SIG-M5 (cell line): ENCODE measurements at regions not wholly inside any gene's neighbourhood (a gene's known extent, or its start where the extent isn't known, plus 50 kb on each side); places are given as distances from the start of the nearest gene placed in this dataset.
"Not testable (repeated sequence)": the region's sequence is repeated elsewhere in the genome, so short reads cannot be mapped to it uniquely, and the experiment has no call there.

Experiments used
- DNase-seq: peaks from one replicate; lab custom pipeline; 2025; lab: John Stamatoyannopoulos, UW

DNA sequence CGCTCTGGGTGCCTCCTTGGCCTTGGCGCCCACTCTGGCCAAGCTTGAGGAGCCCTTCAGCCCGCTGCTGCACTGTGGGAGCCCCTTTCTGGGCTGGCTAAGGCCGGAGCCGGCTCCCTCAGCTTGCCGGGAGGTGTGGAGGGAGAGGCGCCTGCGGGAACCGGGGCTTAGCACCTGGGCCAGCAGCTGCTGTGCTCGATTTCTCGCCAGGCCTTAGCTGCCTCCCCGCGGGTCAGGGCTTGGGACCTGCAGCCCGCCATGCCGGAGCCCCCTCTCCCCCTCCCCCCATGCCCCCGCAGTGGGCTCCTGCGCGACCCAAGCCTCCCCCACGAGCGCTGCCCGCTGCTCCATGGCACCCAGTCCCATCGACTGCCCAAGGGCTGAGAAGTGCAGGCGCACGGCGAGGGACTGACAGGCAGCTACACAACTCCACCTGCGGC lies 782.4 kb downstream of the METTL15 start:
- not testable (repeated sequence) for DNase-seq

GRCh38 chr11:28887681-28888080 lies 779.5 kb downstream of the METTL15 start:
- DNase-seq = no peak

- no peak for DNase-seq
Measured at GRCh38 chr11:28879869-28880268, 771.7 kb downstream of the METTL15 start.

DNA sequence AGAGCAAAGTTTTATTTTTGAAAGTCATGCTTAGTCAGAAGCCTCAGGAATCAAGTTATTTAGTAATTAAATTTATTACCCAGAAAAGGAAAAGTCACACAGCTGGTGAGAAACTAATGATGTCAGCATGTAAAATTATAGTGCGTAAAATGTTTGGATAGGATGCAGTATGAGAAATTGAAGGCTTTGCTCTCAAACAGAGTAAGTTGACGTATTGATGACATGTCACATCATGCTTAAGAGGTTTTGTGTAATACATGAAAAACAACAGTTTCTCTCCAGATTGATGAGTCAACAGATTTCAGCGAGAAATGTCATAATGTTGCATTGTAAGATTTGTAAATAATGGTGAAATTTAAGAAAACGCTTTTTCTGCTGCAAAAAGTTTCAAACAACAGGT lies 769.8 kb downstream of the METTL15 start:
- no peak for DNase-seq

DNA sequence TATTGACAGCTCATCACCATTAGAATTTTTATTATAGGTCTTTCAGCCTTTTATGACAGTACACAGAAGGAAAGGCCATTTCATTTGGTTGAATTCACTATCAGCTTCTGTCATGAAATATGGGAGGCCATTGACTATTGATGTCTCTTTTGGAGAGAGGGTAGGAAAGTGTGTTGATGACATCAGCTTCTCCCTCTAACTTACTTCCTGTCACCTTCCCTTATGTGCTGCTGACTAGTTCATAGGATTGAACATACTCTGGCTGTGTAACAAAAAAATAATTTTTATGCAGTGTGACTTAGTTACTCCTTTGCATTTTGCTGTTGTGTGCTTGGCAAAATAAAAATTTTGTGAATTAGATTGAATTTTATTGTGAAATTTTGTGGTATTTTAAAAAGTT lies 769.2 kb downstream of the METTL15 start:
- no peak for DNase-seq

DNA sequence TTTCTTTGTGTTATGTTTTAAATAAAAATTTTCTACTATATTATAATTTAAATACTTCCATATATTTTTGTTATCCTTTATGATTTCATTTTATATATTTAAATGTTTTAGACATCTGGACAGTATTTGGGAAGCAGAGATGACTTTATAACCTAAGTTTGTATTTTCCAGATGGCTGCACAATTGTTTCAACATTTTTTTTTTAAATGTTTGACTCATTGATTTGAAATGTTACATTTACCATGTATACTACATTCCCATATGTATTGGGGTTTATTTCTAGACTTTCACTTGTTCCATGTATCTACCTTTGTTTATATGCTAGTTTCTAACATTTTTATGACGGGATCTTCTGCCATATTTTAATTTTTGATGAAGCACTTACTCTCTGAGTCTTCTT lies 766.5 kb downstream of the METTL15 start:
- DNase-seq = no peak

GRCh38 chr11:28871090-28871489 lies 762.9 kb downstream of the METTL15 start:
- no peak for DNase-seq

- DNase-seq = no peak
Measured at GRCh38 chr11:28863422-28863821, 755.2 kb downstream of the METTL15 start.

DNA sequence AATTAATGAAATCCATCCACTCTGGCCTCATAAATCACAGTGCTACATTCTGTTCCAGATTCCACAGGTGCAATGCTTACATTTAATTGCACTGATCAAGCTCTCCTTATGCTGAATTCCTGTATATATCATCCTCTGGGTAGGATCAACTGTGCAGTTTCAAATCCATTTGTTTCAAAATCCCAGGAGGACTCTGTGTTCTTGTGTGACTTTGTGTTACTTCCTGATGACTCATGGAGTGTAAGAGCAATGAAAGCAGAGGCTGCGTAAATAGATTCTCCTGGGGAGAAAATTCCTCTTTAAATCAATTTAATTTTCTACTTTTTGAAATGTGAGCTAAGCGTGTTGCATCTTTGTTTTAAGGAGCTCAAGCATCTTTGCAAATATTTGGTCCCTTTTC lies 752.7 kb downstream of the METTL15 start:
- no peak for DNase-seq

DNA sequence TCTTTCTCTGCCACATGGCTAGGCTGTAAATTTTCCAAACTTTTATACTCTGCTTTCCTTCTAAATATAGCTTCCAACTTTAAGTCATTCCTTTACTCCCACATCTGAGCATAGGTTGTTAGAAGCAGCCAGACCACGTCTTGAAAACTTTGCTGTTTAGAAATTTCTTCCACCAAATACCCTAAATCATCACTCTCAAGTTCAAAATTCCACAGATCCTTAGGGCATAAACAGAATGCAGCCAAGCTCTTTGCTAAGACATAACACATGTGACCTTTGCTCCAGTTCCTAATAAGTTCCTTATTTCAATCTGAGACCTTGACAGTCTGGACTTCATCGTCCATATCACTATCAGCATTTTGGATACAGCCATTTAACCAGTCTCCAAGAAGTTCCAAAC lies 749.9 kb downstream of the METTL15 start:
- no peak for DNase-seq

- DNase-seq = no peak
Measured at GRCh38 chr11:28849053-28849452, 740.9 kb downstream of the METTL15 start.

GRCh38 chr11:28842716-28843115 lies 734.5 kb downstream of the METTL15 start:
- no peak for DNase-seq

DNA sequence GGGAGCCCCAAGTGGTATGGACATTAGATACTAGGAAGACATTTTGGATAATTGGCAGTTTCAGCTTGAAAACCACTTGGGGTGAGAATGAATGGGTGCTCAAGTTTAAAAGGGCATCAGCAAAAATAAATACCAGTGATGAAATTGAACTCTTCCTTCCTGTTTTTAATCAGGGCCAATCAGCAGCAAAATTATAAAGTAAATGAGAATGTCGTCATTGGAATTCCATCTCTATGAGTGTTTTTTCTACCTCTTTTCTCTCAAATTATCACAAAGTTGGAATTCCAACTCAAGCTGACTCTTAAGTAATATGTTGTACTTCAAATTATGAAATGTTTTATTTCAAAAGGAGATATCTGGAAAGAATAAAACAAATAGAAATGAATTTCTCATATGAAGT lies 730.6 kb downstream of the METTL15 start:
- no peak for DNase-seq

DNA sequence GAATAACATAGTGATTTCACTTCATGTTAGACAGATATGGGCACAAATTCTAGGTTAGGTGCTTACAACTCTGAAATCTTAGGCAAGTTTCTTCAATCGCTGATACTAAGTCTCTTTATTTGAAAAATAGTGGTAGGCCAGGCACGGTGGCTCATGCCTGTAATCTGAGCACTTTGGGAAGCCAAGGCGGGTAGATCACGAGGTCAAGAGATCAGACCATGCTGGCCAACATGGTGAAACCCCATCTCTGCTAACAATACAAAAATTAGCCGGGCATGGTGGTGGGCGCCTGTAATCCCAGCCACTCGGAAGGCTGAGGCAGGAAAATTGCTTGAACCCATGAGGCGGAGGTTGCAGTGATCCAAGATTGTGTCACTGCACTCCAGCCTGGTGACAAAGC lies 729.4 kb downstream of the METTL15 start:
- DNase-seq = no peak

DNA sequence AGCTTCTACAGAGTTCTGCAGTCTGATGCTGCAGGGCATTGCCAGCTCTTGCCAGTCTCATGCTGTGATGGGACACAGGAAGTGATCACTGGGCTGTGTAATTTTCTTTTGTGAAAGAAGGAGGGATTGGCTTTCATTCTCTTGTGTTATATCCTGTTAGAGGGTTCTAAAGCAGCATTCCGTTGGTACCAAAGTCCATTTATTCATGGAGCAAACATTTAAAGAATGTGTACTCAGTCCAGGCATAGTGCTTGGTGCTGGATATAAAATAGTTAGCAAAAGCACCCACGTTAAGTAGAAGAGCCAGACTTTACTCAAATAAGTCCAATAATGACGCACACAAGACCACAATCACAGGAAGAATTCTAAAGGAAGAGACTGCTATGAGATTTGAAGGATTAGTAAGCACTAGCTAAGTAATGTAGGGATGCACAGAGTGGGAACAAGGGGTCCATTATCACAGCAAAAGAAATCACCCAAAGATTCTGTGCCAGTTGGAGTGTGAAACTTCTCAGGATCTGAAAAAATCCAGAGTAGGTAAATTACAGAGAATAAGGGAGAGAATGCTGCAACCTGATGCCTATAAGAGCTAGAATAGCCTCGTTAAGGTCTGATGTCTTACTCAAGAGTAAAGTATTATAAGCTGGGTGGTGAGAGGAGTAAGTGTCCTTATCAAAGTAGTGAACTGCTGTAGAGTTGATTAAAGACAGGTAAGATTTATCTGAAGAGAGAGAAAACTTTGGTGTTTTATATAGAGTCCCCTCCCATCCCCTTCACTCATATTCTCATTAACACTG lies 728.3 kb downstream of the METTL15 start:
- no peak for DNase-seq

DNA sequence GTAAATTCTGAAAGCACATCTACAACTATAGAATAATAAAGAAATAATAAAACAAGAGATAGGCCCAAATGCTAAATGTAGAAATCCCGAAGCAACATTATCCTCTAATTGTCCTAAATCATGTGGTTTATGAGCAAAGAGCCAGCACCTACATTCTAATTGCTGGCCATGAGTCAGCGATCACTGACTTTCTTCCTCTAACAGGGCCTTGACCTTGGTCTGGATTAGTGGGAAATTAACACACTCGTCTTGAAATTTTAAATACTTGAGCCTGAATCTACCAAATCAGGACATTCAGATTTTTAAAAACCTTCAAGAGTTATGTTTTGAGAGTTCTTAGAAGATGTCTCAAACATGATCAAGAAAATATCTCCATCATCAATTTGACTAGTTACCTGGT lies 727.6 kb downstream of the METTL15 start:
- no peak for DNase-seq

- no peak for DNase-seq
Measured at GRCh38 chr11:28835317-28835716, 727.1 kb downstream of the METTL15 start.

- no peak for DNase-seq
Measured at GRCh38 chr11:28834877-28835276, 726.7 kb downstream of the METTL15 start.

GRCh38 chr11:28833670-28834069 lies 725.5 kb downstream of the METTL15 start:
- no peak for DNase-seq

- DNase-seq = no peak
Measured at GRCh38 chr11:28833169-28833568, 725.0 kb downstream of the METTL15 start.

- DNase-seq = no peak
Measured at GRCh38 chr11:28826807-28827206, 718.6 kb downstream of the METTL15 start.

GRCh38 chr11:28822576-28822975 lies 714.4 kb downstream of the METTL15 start:
- no peak for DNase-seq

DNA sequence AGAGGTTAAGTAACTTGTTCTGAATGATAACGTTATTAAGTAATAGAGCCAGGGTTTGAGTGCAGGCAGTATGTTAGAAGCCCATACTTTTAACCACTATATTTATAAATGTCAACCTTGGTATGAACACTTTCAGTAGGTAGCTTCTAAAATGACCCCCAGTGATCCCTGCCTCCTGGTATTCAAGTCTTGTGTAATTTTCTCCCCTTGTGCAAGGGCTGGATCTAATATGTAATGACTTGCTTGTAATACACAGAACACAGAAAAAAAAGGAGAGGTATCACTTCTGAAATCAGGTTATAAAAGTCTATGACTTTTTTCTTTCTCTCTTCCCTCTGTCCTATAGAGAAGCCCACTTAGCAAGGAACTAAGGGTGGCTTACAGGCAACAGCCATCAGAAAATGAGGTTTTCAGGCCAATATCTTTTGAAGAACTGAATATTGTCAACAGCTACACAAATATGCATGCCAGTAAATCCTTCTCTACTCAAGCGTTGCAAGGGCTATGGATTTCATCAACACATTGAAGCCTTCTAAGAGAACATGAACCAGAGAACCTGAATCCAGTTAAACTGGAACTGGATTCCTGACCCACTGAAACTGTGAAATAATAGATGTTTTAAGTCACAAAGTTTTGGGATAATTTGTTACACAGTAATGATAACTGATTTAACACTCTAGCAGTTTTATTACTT lies 712.3 kb downstream of the METTL15 start:
- DNase-seq = no peak

GRCh38 chr11:28819741-28820140 lies 711.6 kb downstream of the METTL15 start:
- DNase-seq = no peak
